ENCODE measurements at regions not wholly inside any gene's neighbourhood (a gene's known extent, or its start where the extent isn't known, plus 50 kb on each side); places are given as distances from the start of the nearest gene placed in this dataset.

DNA sequence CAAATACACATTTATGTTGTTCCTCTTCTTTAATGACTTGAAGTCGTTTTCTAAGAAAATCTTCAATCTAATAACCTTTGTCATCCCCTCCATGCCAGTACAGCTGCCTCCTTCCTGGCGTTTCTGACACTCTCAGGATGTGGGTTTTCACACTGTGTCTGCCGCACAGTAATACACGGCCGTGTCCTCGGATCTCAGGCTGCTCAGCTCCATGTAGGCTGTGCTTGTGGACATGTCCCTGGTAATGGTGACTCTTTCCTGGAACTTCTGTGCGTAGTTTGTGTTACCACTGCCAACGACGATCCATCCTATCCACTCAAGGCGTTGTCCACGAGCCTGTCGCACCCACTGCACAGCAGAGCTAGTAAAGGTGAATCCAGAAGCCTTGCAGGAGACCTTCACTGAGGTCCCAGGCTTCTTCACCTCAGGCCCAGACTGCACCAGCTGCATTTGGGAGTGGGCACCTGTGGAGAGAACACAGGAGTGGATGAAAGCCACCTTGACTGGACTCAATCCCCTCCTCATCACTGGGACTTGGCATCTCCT, 1095.9 kb downstream of the TMEM121 start:
- TF ChIP-seq, protein P1, sequence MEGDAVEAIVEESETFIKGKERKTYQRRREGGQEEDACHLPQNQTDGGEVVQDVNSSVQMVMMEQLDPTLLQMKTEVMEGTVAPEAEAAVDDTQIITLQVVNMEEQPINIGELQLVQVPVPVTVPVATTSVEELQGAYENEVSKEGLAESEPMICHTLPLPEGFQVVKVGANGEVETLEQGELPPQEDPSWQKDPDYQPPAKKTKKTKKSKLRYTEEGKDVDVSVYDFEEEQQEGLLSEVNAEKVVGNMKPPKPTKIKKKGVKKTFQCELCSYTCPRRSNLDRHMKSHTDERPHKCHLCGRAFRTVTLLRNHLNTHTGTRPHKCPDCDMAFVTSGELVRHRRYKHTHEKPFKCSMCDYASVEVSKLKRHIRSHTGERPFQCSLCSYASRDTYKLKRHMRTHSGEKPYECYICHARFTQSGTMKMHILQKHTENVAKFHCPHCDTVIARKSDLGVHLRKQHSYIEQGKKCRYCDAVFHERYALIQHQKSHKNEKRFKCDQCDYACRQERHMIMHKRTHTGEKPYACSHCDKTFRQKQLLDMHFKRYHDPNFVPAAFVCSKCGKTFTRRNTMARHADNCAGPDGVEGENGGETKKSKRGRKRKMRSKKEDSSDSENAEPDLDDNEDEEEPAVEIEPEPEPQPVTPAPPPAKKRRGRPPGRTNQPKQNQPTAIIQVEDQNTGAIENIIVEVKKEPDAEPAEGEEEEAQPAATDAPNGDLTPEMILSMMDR (IDR thresholded peaks at IDR 0.05), result no peak
- TF ChIP-seq POLR2AphosphoS5 (IDR thresholded peaks at IDR 0.05), result no peak

Measured in stomach (tissue), 4 donors.